ENCODE measurements at regions not wholly inside any gene's neighbourhood (a gene's known extent, or its start where the extent isn't known, plus 50 kb on each side); places are given as distances from the start of the nearest gene placed in this dataset.

- TF ChIP-seq STAT1 (IDR thresholded peaks at IDR 0.05; ENCODE audit: unreplicated experiment) (no peak), CREB1 (CRISPR knock-in tag; IDR thresholded peaks at IDR 0.05; ENCODE audit: low read depth) (no peak)
Measured at GRCh38 chr21:27129215-27129614, 162.3 kb upstream of the ADAMTS5 start (continued).

GRCh38 chr21:27126140-27126539 lies 159.3 kb upstream of the ADAMTS5 start:
- no peaks in the 10 kb centered on the region for H4K20me1 ChIP-seq (replicated peaks; ENCODE audit: insufficient read depth)
- no peak overlapping the region for H3K4me2 ChIP-seq
- H3K9me2 ChIP-seq (ENCODE audit: insufficient read depth), result no peaks in the 10 kb centered on the region
- no peak overlapping the region for H3K27ac ChIP-seq (ENCODE audit: low read depth)
- no peak overlapping the region for H3K27ac Mint-ChIP-seq
- ATAC-seq (no peak), DNase-seq (ENCODE audit: low spot score) (no peak)
- no peaks in the 10 kb centered on the region for H3K27me3 Mint-ChIP-seq (ENCODE audit: insufficient read depth, low read depth, poor library complexity)
- H2AFZ ChIP-seq, result no peak overlapping the region
- TF ChIP-seq ZNF331 (CRISPR knock-in tag; IDR thresholded peaks at IDR 0.05; ENCODE audit: low read depth), result no peak
- no peak for TF ChIP-seq CTCF (conservative IDR thresholded peaks at IDR 0.05; ENCODE audit: low read depth in 2 of 2)
- TF ChIP-seq JUNB (IDR thresholded peaks at IDR 0.05; ENCODE audit: unreplicated experiment), result no peak
- no peak for TF ChIP-seq ETS1 (IDR thresholded peaks at IDR 0.05)
- TF ChIP-seq NANOG (IDR thresholded peaks at IDR 0.05; ENCODE audit: borderline replicate concordance), result no peak
- no peak for TF ChIP-seq EZH2phosphoT487 (IDR thresholded peaks at IDR 0.05; ENCODE audit: unreplicated experiment)
- no peak for TF ChIP-seq EZH2 (IDR thresholded peaks at IDR 0.05; ENCODE audit: low read depth, unreplicated experiment)
- no peak for TF ChIP-seq ZNF114 (CRISPR knock-in tag; IDR thresholded peaks at IDR 0.05)
- no peak for TF ChIP-seq ZNF462 (CRISPR knock-in tag; IDR thresholded peaks at IDR 0.05)
- TF ChIP-seq REST (IDR thresholded peaks at IDR 0.05; ENCODE audit: unreplicated experiment), result no peak
- no peak for TF ChIP-seq STAT1 (IDR thresholded peaks at IDR 0.05; ENCODE audit: unreplicated experiment)
- no peak for TF ChIP-seq CREB1 (CRISPR knock-in tag; IDR thresholded peaks at IDR 0.05; ENCODE audit: low read depth)
- H3F3A ChIP-seq (replicated peaks; ENCODE audit: low read depth), result no peaks in the 10 kb centered on the region
- H3K4me3 ChIP-seq, result no peak overlapping the region
- no peaks in the 10 kb centered on the region for H3K4me1 ChIP-seq (ENCODE audit: insufficient read depth)
- no peaks in the 10 kb centered on the region for H3K36me3 Mint-ChIP-seq (ENCODE audit: low read depth)
- no peaks in the 10 kb centered on the region for H3K4me1 Mint-ChIP-seq
- H3K36me3 ChIP-seq (ENCODE audit: insufficient read depth), result no peaks in the 10 kb centered on the region
- H3K79me2 ChIP-seq (replicated peaks; ENCODE audit: insufficient read depth), result no peaks in the 10 kb centered on the region
- H3K9me3 Mint-ChIP-seq, result no peaks in the 10 kb centered on the region
- H3K27me3 ChIP-seq (ENCODE audit: insufficient read depth), result no peaks in the 10 kb centered on the region
- no peak overlapping the region for H3K4me3 Mint-ChIP-seq

Data from GM23338 (cell line).